ENCODE measurements at regions not wholly inside any gene's neighbourhood (a gene's known extent, or its start where the extent isn't known, plus 50 kb on each side); places are given as distances from the start of the nearest gene placed in this dataset.

GRCh38 chr3:72490688-72491435 lies 357.4 kb downstream of the SHQ1 start:
- H2AK5ac ChIP-seq (ENCODE audit: low read depth, low read length) = peak overlapping the region; percentile 32; the same call in 1 of the 2 replicates
- TF ChIP-seq CEBPB (IDR thresholded peaks at IDR 0.05; ENCODE audit: low read depth, low read length) (no peak), CHD1 (IDR thresholded peaks at IDR 0.05; ENCODE audit: low read depth, low read length) (no peak), USF2 (IDR thresholded peaks at IDR 0.05; ENCODE audit: low read depth, low read length) (no peak), NFE2L2 (IDR thresholded peaks at IDR 0.05; ENCODE audit: low read depth, low read length) (no peak)
- no peak overlapping the region for H3K56ac ChIP-seq (ENCODE audit: extremely low read depth, insufficient read depth, low read length)
- H3K4ac ChIP-seq (ENCODE audit: low read depth, low read length) = peak overlapping the region; percentile 50; the same call in 1 of the 2 replicates
- peak overlapping the region; percentile 67 for H2AK9ac ChIP-seq (replicated peaks; ENCODE audit: low read depth, low read length, poor library complexity)
- CTCF ChIA-PET = no interaction called here
- BruUV-seq (replicated peaks) = no TSS peak
- peaks cover 2% of the 10 kb centered on the region; the same call in 1 of the 2 replicates for H4K20me1 ChIP-seq (ENCODE audit: insufficient read depth, low read length)
- H3K4me1 ChIP-seq (ENCODE audit: control insufficient read depth, insufficient read depth, low read length) = peaks cover 22% of the 10 kb centered on the region
- H3K27me3 ChIP-seq (ENCODE audit: control insufficient read depth, insufficient read depth, low read length) = no peaks in the 10 kb centered on the region; the same call in 1 of the 2 replicates
- no peak overlapping the region for H4K5ac ChIP-seq (ENCODE audit: low read depth, low read length)
- 100% methylated on average over 1 of the region's 6 CpGs; no CpG with 5 or more reads in 1 of the 2 experiments for WGBS, 2 experiments (ENCODE audit: extremely low coverage in 2 of 2, insufficient read length in 1 of 2)
- POLR2A ChIA-PET (ENCODE audit: unreplicated experiment) = no interaction called here
- no peak overlapping the region; the same call in 1 of the 2 replicates for H4K91ac ChIP-seq (ENCODE audit: insufficient read depth, low read depth, low read length)
- intact Hi-C loops (cut with micrococcal nuclease) = no loop called here
- peaks cover 3% of the 10 kb centered on the region for H3K9me3 ChIP-seq (ENCODE audit: control insufficient read depth, insufficient read depth, low read length)
- no peak overlapping the region for H3K23ac ChIP-seq (ENCODE audit: low read depth, low read length)
- no peaks in the 10 kb centered on the region for H3K36me3 ChIP-seq (ENCODE audit: control insufficient read depth, insufficient read depth, low read length)
- DNase-seq (no peak), ATAC-seq (ENCODE audit: low read depth) (no peak)
- peak overlapping the region; percentile 42 for H2BK20ac ChIP-seq (ENCODE audit: low read depth, low read length)
- no peak overlapping the region for H3K4me3 ChIP-seq (ENCODE audit: insufficient read depth, low read depth, low read length)
- no peak overlapping the region for H4K8ac ChIP-seq (ENCODE audit: low read depth in 2 of 2, low read length in 2 of 2)
- H3K14ac ChIP-seq (replicated peaks; ENCODE audit: low read depth, low read length) = no peak overlapping the region
- H3K9me1 ChIP-seq (ENCODE audit: insufficient read depth, low read length) = peaks cover 17% of the 10 kb centered on the region
- no peaks in the 10 kb centered on the region for H3K79me1 ChIP-seq (ENCODE audit: low read depth in 1 of 2, low read length in 2 of 2)
- no peak overlapping the region for H3K4me2 ChIP-seq (ENCODE audit: low read depth, low read length)
- no peak overlapping the region for H2BK5ac ChIP-seq (ENCODE audit: low read depth, low read length, poor library complexity, severe bottlenecking)
- dilution Hi-C loops (cut with HindIII; ENCODE audit: low sequenced_read_pairs, unreplicated experiment) = no loop called here
- no peak overlapping the region for H2AFZ ChIP-seq (replicated peaks; ENCODE audit: low read length, poor library complexity)
- H3K18ac ChIP-seq (ENCODE audit: low read depth, low read length) = no peak overlapping the region
- H3K27ac ChIP-seq (ENCODE audit: insufficient read depth, low read length) = no peak overlapping the region
- no peak overlapping the region for H3K9ac ChIP-seq (ENCODE audit: low read depth, low read length)
- H2BK120ac ChIP-seq (ENCODE audit: low read depth, low read length) = peak overlapping the region; percentile 64
- in situ Hi-C loops (cut with MboI; ENCODE audit: low sequenced_read_pairs) = no loop called here
- peak overlapping the region; percentile 30; the same call in 1 of the 3 replicates for H2BK15ac ChIP-seq (ENCODE audit: low read depth, low read length)

Measured in IMR-90 (cell line).